Ovary (tissue), 7 donors: ENCODE measurements at regions not wholly inside any gene's neighbourhood (a gene's known extent, or its start where the extent isn't known, plus 50 kb on each side); places are given as distances from the start of the nearest gene placed in this dataset.

Experiments
- DNase-seq, 5 donors: peaks; one replicate each; pipeline ENCODE4 v3.0.0-alpha.2; 2019 to 2020
- H3K27ac ChIP-seq, 2 donors: fragments of 200-600 bp; one replicate each; pipeline versions ENCODE4 v1.5.1 to v1.8.0; 2019 to 2022
- H3K27me3 ChIP-seq: fragments of 200-600 bp; one replicate; pipeline ENCODE4 v1.8.0; 2022
- H3K36me3 ChIP-seq: fragments of 200-600 bp; sonication (generic); one replicate; pipeline ENCODE4 v1.5.1; 2019
- H3K4me1 ChIP-seq: one replicate; pipeline ENCODE4 v1.8.1; 2013; ENCODE audit warnings: mild to moderate bottlenecking, moderate library complexity; ENCODE audit not compliant: insufficient read depth
- H3K4me3 ChIP-seq: fragments of 200-600 bp; sonication (generic); one replicate; pipeline ENCODE4 v1.5.1; 2017
- H3K9me3 ChIP-seq, 2 donors: fragments of 200-600 bp in 1 of 2; sonication (generic) in 1 of 2; one replicate each; pipeline versions ENCODE4 v1.5.1 to v1.8.1; 2013 to 2019; ENCODE audit warnings: mild to moderate bottlenecking in 1 of 2, moderate library complexity in 1 of 2
- CTCF ChIP-seq, 3 donors: fragments of 450-650 bp in 2 of 3; fragments of 200-600 bp in 1 of 3; IDR thresholded peaks; one replicate each; pipeline versions ENCODE4 v1.5.1 to v1.8.0; 2016 to 2022; ENCODE audit warnings: antibody characterized with exemption in 3 of 3, mild to moderate bottlenecking in 1 of 3
- EP300 ChIP-seq: sonication (generic); formaldehyde crosslinking; IDR thresholded peaks from one replicate; pipeline ENCODE4 v1.6.1; 2017; ENCODE audit warnings: antibody characterized with exemption
- POLR2A ChIP-seq: fragments of 450-650 bp; IDR thresholded peaks from one replicate; pipeline ENCODE4 v1.6.1; 2017; ENCODE audit warnings: antibody characterized with exemption, mild to moderate bottlenecking, moderate library complexity
- WGBS, 3 donors: extraction: QIAGEN DNeasy Blood & Tissue Kit in 1 of 3; methylation state at CpG; one replicate each; pipeline versions ENCODE4 v1.1.5 to v1.1.7; 2013 to 2017; 5-methylcytosine and 5-hydroxymethylcytosine counted together
- intact Hi-C, 4 donors: fragments of 100-400 bp; cut with DNase I; formaldehyde crosslinking; loops; one replicate each; pipeline versions ENCODE4 v1.11.0 to v1.15.1; 2022 to 2023
- donor health status: DM: no; HTN: no; CAD: no; lungs with moderate emphysema.
- donor health status: DM: no; HTN: no; CAD: no.
- donor health status: Bipolar disorder and iron deficiency.
- donor health status: DM: no; HTN: no; CAD: no.
- donor health status: DM: yes; HTN: yes; CAD: no.

- no peaks in the 10 kb centered on the region for H3K4me1 ChIP-seq
- no peak for DNase-seq
- H3K27ac ChIP-seq = no peak overlapping the region
- no peak overlapping the region for H3K4me3 ChIP-seq
- no peaks in the 10 kb centered on the region for H3K9me3 ChIP-seq
- WGBS, 3 donors = 80 to 90% (median 82%) methylated on average over 10 of the region's 10 CpGs
- H3K36me3 ChIP-seq = no peaks in the 10 kb centered on the region
- no peaks in the 10 kb centered on the region for H3K27me3 ChIP-seq
- TF ChIP-seq EP300 (no peak), POLR2A (no peak), CTCF (IDR thresholded peaks at IDR 0.05) (no peak)
- intact Hi-C loops = no loop called here
These were observed 858.3 kb upstream of the TMPRSS15 start for GRCh38 chr21:19261731-19262376.

GRCh38 chr21:19266636-19267035 lies 863.1 kb upstream of the TMPRSS15 start:
- Histone ChIP-seq H3K4me1 (no peaks in the 10 kb centered on the region), H3K27ac (no peak overlapping the region), H3K9me3 (no peaks in the 10 kb centered on the region), H3K27me3 (no peaks in the 10 kb centered on the region), H3K4me3 (no peak overlapping the region), H3K36me3 (no peaks in the 10 kb centered on the region)
- DNase-seq = no peak
- intact Hi-C loops = no loop called here
- TF ChIP-seq POLR2A (no peak), CTCF (IDR thresholded peaks at IDR 0.05) (no peak), EP300 (no peak)
- 30 to 44% (median 32%) methylated on average over 3 of the region's 3 CpGs for WGBS, 3 donors

GRCh38 chr21:19268686-19269085 lies 865.1 kb upstream of the TMPRSS15 start:
- WGBS, 3 donors = 39 to 48% (median 43%) methylated on average over 3 of the region's 3 CpGs
- intact Hi-C loops = no loop called here
- no peaks in the 10 kb centered on the region for H3K36me3 ChIP-seq
- no peak overlapping the region for H3K4me3 ChIP-seq
- H3K4me1 ChIP-seq = no peaks in the 10 kb centered on the region
- no peak overlapping the region for H3K27ac ChIP-seq
- TF ChIP-seq CTCF (IDR thresholded peaks at IDR 0.05) (no peak), EP300 (no peak), POLR2A (no peak)
- no peaks in the 10 kb centered on the region for H3K27me3 ChIP-seq
- no peak for DNase-seq
- H3K9me3 ChIP-seq = no peaks in the 10 kb centered on the region

- Histone ChIP-seq H3K4me1 (no peaks in the 10 kb centered on the region), H3K27ac (no peak overlapping the region), H3K27me3 (no peaks in the 10 kb centered on the region), H3K36me3 (no peaks in the 10 kb centered on the region), H3K9me3 (no peaks in the 10 kb centered on the region), H3K4me3 (no peak overlapping the region)
- TF ChIP-seq POLR2A (no peak), CTCF (IDR thresholded peaks at IDR 0.05) (no peak), EP300 (no peak)
- intact Hi-C loops = no loop called here
- DNase-seq = no peak
- WGBS, 3 donors = 85 to 93% (median 90%) methylated on average over 2 of the region's 2 CpGs
These were observed 871.5 kb upstream of the TMPRSS15 start for GRCh38 chr21:19275065-19275464.
